NCI-H82 treated with DMSO at 0.1 percent for 48 hours (cell line): ENCODE measurements at regions not wholly inside any gene's neighbourhood (a gene's known extent, or its start where the extent isn't known, plus 50 kb on each side); places are given as distances from the start of the nearest gene placed in this dataset.
A peak's percentile ranks its signal among the peaks of the same experiment; 100 is the strongest.
"Not testable (repeated sequence)": the region's sequence is repeated elsewhere in the genome, so short reads cannot be mapped to it uniquely, and the experiment has no call there.

Experiments used
- DNase-seq: peaks from one replicate; lab custom pipeline; 2025; ENCODE audit not compliant: unreplicated experiment; lab: John Stamatoyannopoulos, UW

- no peak for DNase-seq
Observed at GRCh38 chr7:91620827-91621226, 259.7 kb downstream of the MTERF1 start.

GRCh38 chr7:91627324-91627723 is 253.2 kb downstream of the MTERF1 start:
- not testable (repeated sequence) for DNase-seq

GRCh38 chr7:91628742-91629141 is 251.8 kb downstream of the MTERF1 start:
- no peak for DNase-seq

GRCh38 chr7:91630581-91631380 is 249.7 kb downstream of the MTERF1 start:
- no peak for DNase-seq

GRCh38 chr7:91632234-91632940 is 248.1 kb downstream of the MTERF1 start:
- DNase-seq: no peak

GRCh38 chr7:91633013-91633441 is 247.5 kb downstream of the MTERF1 start:
- no peak for DNase-seq

- no peak for DNase-seq
Observed at GRCh38 chr7:91634485-91635177, 245.9 kb downstream of the MTERF1 start.

GRCh38 chr7:91636129-91636724 is 244.3 kb downstream of the MTERF1 start:
- peak; percentile 45 for DNase-seq

- no peak for DNase-seq
Observed at GRCh38 chr7:91636728-91637127, 243.8 kb downstream of the MTERF1 start.

- no peak for DNase-seq
Observed at GRCh38 chr7:91644256-91644655, 236.2 kb downstream of the MTERF1 start.

- DNase-seq: no peak
Observed at GRCh38 chr7:91645542-91645941, 235.0 kb downstream of the MTERF1 start.

GRCh38 chr7:91651986-91652385 is 228.5 kb downstream of the MTERF1 start:
- DNase-seq: no peak

- no peak for DNase-seq
Observed at GRCh38 chr7:91653286-91653685, 227.2 kb downstream of the MTERF1 start.

- DNase-seq: no peak
Observed at GRCh38 chr7:91655656-91656055, 224.8 kb downstream of the MTERF1 start.

- peak; percentile 88 for DNase-seq
Observed at GRCh38 chr7:91656541-91657482, 223.7 kb downstream of the MTERF1 start.

- no peak for DNase-seq
Observed at GRCh38 chr7:91657483-91658071, 222.9 kb downstream of the MTERF1 start.

- no peak for DNase-seq
Observed at GRCh38 chr7:91659096-91659495, 221.4 kb downstream of the MTERF1 start.

- no peak for DNase-seq
Observed at GRCh38 chr7:91660734-91661356, 219.7 kb downstream of the MTERF1 start.

- no peak for DNase-seq
Observed at GRCh38 chr7:91661727-91662126, 218.8 kb downstream of the MTERF1 start.
